DMS53 treated with DMSO at 0.1 percent for 48 hours (cell line): ENCODE measurements at regions not wholly inside any gene's neighbourhood (a gene's known extent, or its start where the extent isn't known, plus 50 kb on each side); places are given as distances from the start of the nearest gene placed in this dataset.

Experiments
- DNase-seq: peaks from one replicate; lab custom pipeline; 2025; ENCODE audit not compliant: unreplicated experiment; lab: John Stamatoyannopoulos, UW

DNA sequence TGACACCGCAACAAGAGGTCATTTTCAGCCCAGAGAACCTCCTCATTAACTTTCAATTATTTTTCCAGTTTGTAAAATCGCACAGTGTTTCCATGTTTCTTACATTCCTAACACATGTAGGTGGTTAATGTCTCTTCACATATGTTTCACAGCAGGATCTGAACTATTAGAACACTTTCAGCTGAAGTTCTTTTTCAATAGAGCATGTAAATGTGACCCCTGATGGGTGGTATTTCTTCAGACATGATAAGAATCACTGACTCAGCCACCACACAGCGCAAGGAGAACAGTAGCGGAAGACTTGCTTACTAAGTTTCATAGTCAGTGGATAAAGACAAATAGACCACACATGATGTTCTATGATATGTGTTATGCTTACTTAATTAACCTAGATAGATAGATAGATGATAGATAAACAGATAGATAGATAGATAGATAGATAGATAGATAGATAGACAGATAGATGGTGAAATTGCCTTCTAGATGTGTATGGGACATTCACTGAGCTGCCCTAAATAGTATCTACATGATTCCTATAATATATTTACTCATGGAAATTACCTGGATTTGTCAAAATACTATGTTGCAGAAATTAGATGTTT lies 1992.1 kb upstream of the NUDT12 start:
- no peak for DNase-seq

- DNase-seq: no peak
Observed at GRCh38 chr5:105544300-105544699, 1981.7 kb upstream of the NUDT12 start.

DNA sequence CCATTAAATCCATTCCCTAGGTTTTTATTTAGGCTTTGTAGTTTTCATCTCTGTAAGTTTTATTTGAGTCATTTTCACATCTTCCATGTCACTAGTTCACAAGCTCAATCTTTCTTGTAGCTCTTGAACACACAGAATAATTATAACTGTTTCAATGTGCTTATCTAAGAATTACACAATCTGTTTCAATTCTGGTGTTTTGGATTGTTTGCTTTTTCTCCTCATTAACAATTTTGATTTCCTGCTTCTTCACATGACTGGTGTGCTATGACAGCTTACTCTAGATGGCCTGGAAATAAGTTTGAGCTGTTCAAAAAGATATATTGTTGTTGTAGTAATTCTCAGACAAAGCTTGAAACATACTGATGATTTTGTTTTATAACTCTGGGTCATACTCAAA lies 1974.1 kb upstream of the NUDT12 start:
- DNase-seq: no peak

DNA sequence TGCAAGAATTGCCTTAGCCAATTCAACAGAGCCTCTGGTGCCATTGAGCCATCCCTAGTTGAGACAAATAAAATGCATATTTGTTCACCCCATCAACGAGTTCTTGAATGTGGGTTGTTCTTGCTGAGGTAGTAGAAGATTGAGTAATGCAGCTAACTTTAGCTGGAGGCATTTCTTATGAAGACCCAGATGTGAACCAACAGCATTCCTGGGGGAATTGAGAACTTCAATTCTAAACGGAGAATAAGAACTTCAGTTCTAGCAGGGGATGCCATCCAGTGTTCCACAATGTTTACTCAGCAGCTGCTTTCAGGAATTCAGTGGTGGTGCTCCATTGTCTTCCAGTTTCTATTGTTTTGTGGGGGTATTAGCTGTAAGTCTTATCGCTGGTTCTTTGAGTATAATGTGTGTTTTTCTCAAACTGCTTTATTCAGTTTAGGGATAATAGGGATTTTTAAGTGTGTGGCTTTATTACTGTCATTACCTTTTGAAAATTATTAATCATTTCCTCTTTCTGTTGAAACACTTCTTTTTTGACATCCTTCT lies 1968.2 kb upstream of the NUDT12 start:
- no peak for DNase-seq

DNA sequence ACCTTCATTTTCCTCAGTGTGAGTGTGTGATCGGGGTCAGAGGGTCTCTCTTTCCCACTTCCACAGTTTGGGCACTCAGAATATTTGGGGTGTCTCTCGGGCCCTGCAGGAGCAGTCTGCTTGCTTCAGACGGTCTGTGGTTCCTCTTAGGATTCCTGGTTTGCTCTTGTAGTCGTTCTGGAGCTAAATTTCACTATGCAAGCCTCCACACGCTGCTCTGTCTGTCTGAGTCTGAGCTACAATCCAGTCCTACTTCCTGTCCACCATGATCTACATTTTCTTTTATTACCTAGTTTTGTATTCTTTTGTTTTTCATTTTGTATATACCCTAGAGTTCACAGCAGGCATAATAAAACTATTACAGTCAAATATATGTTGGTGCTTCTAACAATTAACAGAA lies 1967.3 kb upstream of the NUDT12 start:
- no peak for DNase-seq

GRCh38 chr5:105508519-105508918 lies 1945.9 kb upstream of the NUDT12 start:
- DNase-seq: peak; percentile 8

GRCh38 chr5:105506692-105507277 lies 1944.2 kb upstream of the NUDT12 start:
- peak; percentile 27 for DNase-seq

- no peak for DNase-seq
Observed at GRCh38 chr5:105503950-105504349, 1941.4 kb upstream of the NUDT12 start.

- no peak for DNase-seq
Observed at GRCh38 chr5:105501315-105501714, 1938.7 kb upstream of the NUDT12 start.

DNA sequence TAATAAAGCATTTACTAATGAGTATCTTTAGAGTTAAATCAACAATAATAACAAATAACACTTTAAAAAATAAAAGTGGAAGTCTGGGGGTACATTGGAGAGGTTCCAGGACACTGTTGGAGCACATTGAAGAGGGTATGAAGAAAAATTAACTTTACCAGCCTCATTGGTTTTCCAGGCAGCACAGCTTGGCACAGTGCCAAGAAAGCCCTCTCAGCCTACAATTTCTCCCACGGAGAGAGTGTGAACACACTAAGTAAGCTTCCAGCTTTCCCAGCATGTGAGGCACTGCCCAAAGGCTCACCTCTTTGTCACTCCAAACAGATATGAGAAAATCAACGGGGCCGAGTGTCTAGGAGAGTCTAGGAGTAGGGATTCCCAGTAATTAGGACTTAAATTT lies 1912.8 kb upstream of the NUDT12 start:
- no peak for DNase-seq

GRCh38 chr5:105462377-105462776 lies 1899.8 kb upstream of the NUDT12 start:
- DNase-seq: no peak

DNA sequence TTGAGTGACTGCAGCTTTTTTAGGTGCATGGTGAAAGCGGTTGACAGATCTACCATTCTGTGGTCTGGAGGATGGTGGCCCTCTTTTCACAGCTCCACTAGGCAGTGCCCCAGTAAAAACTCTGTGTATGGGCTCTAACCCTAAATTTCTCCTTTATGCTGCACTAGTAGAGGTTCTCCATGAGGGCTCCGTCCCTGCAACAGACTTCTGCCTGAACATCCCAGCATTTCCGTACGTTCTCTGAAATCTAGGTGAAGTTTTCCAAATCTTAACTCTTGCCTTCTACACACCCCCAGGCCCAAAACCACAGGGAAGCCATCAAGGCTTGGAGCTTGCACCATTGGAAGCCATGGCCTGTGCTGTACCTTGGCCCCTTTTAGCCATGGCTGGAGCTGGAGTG lies 1898.1 kb upstream of the NUDT12 start:
- no peak for DNase-seq

DNA sequence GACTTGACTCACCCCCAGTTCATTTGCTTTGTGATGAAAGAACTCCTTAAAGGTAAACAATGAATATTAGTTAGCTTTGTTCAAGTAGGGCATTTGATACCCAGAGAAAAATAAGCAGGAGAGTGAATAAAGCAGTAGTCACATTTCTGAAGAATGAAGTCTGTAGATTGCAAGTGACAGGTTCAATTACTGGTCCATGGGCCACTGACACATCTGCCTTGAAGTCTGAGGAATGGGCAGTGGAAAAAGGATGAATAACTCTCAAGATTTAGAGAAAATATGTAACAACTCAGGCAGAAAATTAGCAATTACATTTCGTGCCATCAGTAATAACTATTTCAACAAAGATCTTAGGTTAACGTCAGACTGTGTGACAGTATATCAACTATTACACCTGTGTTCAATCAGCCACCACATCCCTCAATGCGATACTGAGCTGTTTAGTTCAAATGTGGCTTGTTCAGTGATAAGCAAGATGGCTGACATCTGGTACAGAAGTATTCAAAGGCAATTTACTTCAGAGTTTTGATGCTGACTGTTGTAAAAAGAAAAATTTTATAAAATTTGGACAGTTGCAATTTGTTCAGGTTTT lies 1890.7 kb upstream of the NUDT12 start:
- no peak for DNase-seq

- DNase-seq: no peak
Observed at GRCh38 chr5:105448271-105448670, 1885.7 kb upstream of the NUDT12 start.

GRCh38 chr5:105430516-105430915 lies 1867.9 kb upstream of the NUDT12 start:
- no peak for DNase-seq

- no peak for DNase-seq
Observed at GRCh38 chr5:105428451-105429380, 1866.1 kb upstream of the NUDT12 start.

- no peak for DNase-seq
Observed at GRCh38 chr5:105414067-105414466, 1851.5 kb upstream of the NUDT12 start.

DNA sequence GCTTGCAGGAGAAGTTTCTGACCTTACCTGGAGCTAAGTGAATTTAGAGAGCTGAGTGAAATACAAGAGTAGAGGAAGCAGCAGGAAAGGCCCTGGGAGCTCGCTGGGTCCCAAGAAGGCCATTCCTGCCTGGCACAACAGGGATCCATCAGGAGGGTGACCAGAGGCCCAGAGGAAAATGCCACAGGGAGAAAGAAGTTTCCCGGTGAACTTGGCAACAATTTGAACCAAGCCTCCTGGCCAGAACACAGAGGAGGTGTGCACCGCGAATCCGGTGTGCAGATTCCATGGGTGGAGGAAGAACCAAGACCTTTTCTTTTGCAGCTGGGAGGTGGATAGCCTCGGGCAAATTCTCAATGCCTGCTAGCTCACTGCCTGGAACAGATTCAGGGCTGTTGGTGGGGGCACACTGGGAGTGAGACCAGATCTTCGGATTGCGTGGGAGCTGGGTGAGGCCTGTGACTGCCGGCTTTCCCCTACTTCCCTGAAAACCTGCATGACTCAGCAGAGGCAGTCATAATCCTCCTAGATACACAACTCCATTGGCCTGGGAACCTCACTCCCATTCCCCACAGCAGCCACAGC lies 1850.9 kb upstream of the NUDT12 start:
- DNase-seq: no peak

- no peak for DNase-seq
Observed at GRCh38 chr5:105409695-105410094, 1847.1 kb upstream of the NUDT12 start.

- no peak for DNase-seq
Observed at GRCh38 chr5:105407200-105407599, 1844.6 kb upstream of the NUDT12 start.

- DNase-seq: no peak
Observed at GRCh38 chr5:105397749-105398148, 1835.2 kb upstream of the NUDT12 start.
